H1 (cell line): ENCODE measurements at regions not wholly inside any gene's neighbourhood (a gene's known extent, or its start where the extent isn't known, plus 50 kb on each side); places are given as distances from the start of the nearest gene placed in this dataset.

ENCODE experiments used
- CTCF ChIA-PET: fragments of 300-600 bp; sonication (Branson Sonifier 250); formaldehyde crosslinking; loops from one replicate; lab custom pipeline; 2021; ENCODE audit not compliant: partially characterized antibody; lab: Charles Lee
- POLR2A ChIA-PET: fragments of 300-600 bp; sonication (Branson Sonifier 250); formaldehyde crosslinking; loops from one replicate; lab custom pipeline; 2021; ENCODE audit warnings: inconsistent platforms; ENCODE audit not compliant: partially characterized antibody; lab: Charles Lee
- DNase-seq, 2 experiments: peaks; one replicate each; pipeline versions ENCODE4 v3.0.0 to v3.0.0-alpha.2; 2010 to 2022; ENCODE audit warnings: low spot score in 2 of 2, low read depth in 1 of 2, mixed read lengths in 1 of 2
- FAIRE-seq: peaks from 2 replicates; lab custom pipeline; 2011; peaks lifted over from hg19 to GRCh38; lab: Jason Lieb, UNC
- H2AFZ ChIP-seq: 2 replicates; pipeline ENCODE4 v1.8.1; 2012; ENCODE audit warnings: low read length, inconsistent platforms
- H2AK5ac ChIP-seq: 2 replicates; pipeline ENCODE4 v1.6.1; 2013; ENCODE audit warnings: low read depth, low read length
- H2BK120ac ChIP-seq: replicated peaks from 2 replicates; pipeline ENCODE3; 2013; ENCODE audit warnings: low read depth, low read length, inconsistent platforms
- H2BK12ac ChIP-seq: 2 replicates; pipeline ENCODE4 v1.6.1; 2013; ENCODE audit warnings: low read depth, low read length
- H2BK15ac ChIP-seq: 2 replicates; pipeline ENCODE4 v1.6.1; 2013; ENCODE audit warnings: low read length
- H2BK20ac ChIP-seq: 2 replicates; pipeline ENCODE4 v1.6.1; 2013; ENCODE audit warnings: low read length
- H2BK5ac ChIP-seq: 2 replicates; pipeline ENCODE4 v1.6.1; 2013; ENCODE audit warnings: low read depth, low read length
- H3K14ac ChIP-seq: 2 replicates; pipeline ENCODE4 v1.6.1; 2013; ENCODE audit warnings: inconsistent platforms; ENCODE audit not compliant: insufficient read length
- H3K18ac ChIP-seq: 2 replicates; pipeline ENCODE4 v1.6.1; 2013; ENCODE audit warnings: low read length; ENCODE audit errors: extremely low read depth
- H3K23ac ChIP-seq: 2 replicates; pipeline ENCODE4 v1.6.1; 2013; ENCODE audit warnings: inconsistent platforms; ENCODE audit not compliant: insufficient read length
- H3K23me2 ChIP-seq: 2 replicates; pipeline ENCODE4 v1.6.1; 2013; ENCODE audit warnings: low read depth, low read length
- H3K27ac ChIP-seq: 2 replicates; pipeline ENCODE4 v1.6.1; 2011; ENCODE audit warnings: low read depth, low read length, inconsistent platforms
- H3K27me3 ChIP-seq, 4 experiments: replicated peaks in 1 of 4; 1 replicate in 1 of 4; 2 replicates in 3 of 4; pipeline versions ENCODE4 v1.6.1 to v1.8.1; 2011 to 2013; ENCODE audit warnings: low read length in 3 of 4, mild to moderate bottlenecking in 3 of 4, inconsistent platforms in 2 of 4, mixed read lengths in 2 of 4, moderate library complexity in 1 of 4; ENCODE audit not compliant: control insufficient read depth in 3 of 4, insufficient read depth in 3 of 4; ENCODE audit errors: extremely low read depth in 1 of 4
- H3K36me3 ChIP-seq, 4 experiments: 2 replicates each; pipeline versions ENCODE4 v1.6.1 to v1.8.1; 2011 to 2013; ENCODE audit warnings: mild to moderate bottlenecking in 4 of 4, low read length in 3 of 4, moderate library complexity in 2 of 4, control low read depth in 1 of 4, inconsistent platforms in 1 of 4; ENCODE audit not compliant: insufficient read depth in 4 of 4, control insufficient read depth in 2 of 4
- H3K4ac ChIP-seq: replicated peaks from 2 replicates; pipeline ENCODE3; 2013; ENCODE audit warnings: low read length, low read depth, mixed read lengths, inconsistent platforms; ENCODE audit not compliant: insufficient read length
- H3K4me1 ChIP-seq, 4 experiments: replicated peaks in 1 of 4; 1 replicate in 1 of 4; 2 replicates in 3 of 4; pipeline versions ENCODE4 v1.6.1 to v1.8.1; 2011 to 2013; ENCODE audit warnings: low read length in 3 of 4, inconsistent platforms in 2 of 4, mixed read lengths in 1 of 4; ENCODE audit not compliant: insufficient read depth in 4 of 4, control insufficient read depth in 3 of 4
- H3K4me2 ChIP-seq, 2 experiments: 2 replicates each; pipeline versions ENCODE4 v1.6.1 to v1.8.1; 2011 to 2013; ENCODE audit warnings: low read depth in 2 of 2, low read length in 2 of 2, control low read depth in 1 of 2, inconsistent platforms in 1 of 2, mild to moderate bottlenecking in 1 of 2; ENCODE audit not compliant: insufficient read depth in 1 of 2
- H3K4me3 ChIP-seq, 4 experiments: fragments of 200-600, 300-600 bp in 1 of 4; sonication (generic), shearing (Covaris generic), sonication (Bioruptor Twin) in 1 of 4; 2 replicates each; pipeline versions ENCODE4 v1.5.1 to v1.8.1; 2011 to 2016; ENCODE audit warnings: low read length in 4 of 4, low read depth in 3 of 4, control low read depth in 2 of 4, inconsistent platforms in 2 of 4, mild to moderate bottlenecking in 2 of 4, mixed read lengths in 1 of 4, moderate library complexity in 1 of 4; ENCODE audit not compliant: insufficient read depth in 2 of 4; ENCODE audit errors: extremely low read depth in 1 of 4
- H3K56ac ChIP-seq: replicated peaks from 2 replicates; pipeline ENCODE3; 2013; ENCODE audit warnings: low read depth, mild to moderate bottlenecking, mixed read lengths, low read length, inconsistent platforms; ENCODE audit not compliant: insufficient read length
- H3K79me1 ChIP-seq: 2 replicates; pipeline ENCODE4 v1.6.1; 2013; ENCODE audit warnings: low read depth, low read length, control low read depth
- H3K79me2 ChIP-seq, 2 experiments: 2 replicates each; pipeline versions ENCODE4 v1.6.1 to v1.8.1; 2012 to 2013; ENCODE audit warnings: low read length in 2 of 2, mild to moderate bottlenecking in 2 of 2, inconsistent platforms in 1 of 2; ENCODE audit not compliant: insufficient read depth in 2 of 2, control insufficient read depth in 1 of 2
- H3K9ac ChIP-seq, 4 experiments: replicated peaks in 1 of 4; 1 replicate in 1 of 4; 2 replicates in 3 of 4; pipeline versions ENCODE4 v1.6.1 to v1.8.1; 2011 to 2013; ENCODE audit warnings: low read depth in 3 of 4, low read length in 3 of 4, control low read depth in 2 of 4, mild to moderate bottlenecking in 2 of 4, moderate library complexity in 2 of 4, inconsistent platforms in 1 of 4; ENCODE audit errors: extremely low read depth in 1 of 4
- H3K9me3 ChIP-seq, 2 experiments: 2 replicates each; pipeline versions ENCODE4 v1.6.1 to v1.8.1; 2012 to 2013; ENCODE audit warnings: mild to moderate bottlenecking in 2 of 2, moderate library complexity in 2 of 2, control low read depth in 1 of 2, inconsistent platforms in 1 of 2, low read depth in 1 of 2, low read length in 1 of 2, mixed read lengths in 1 of 2; ENCODE audit not compliant: insufficient read depth in 2 of 2
- H4K20me1 ChIP-seq, 2 experiments: replicated peaks in 1 of 2; 2 replicates each; pipeline versions ENCODE3 to v1.8.1; 2011 to 2013; ENCODE audit warnings: inconsistent platforms in 2 of 2, low read length in 2 of 2, mild to moderate bottlenecking in 1 of 2; ENCODE audit not compliant: insufficient read depth in 2 of 2, control insufficient read depth in 1 of 2
- H4K5ac ChIP-seq: 2 replicates; pipeline ENCODE4 v1.6.1; 2013; ENCODE audit warnings: low read length, low read depth, mixed read lengths, inconsistent platforms; ENCODE audit not compliant: insufficient read length
- H4K8ac ChIP-seq: 2 replicates; pipeline ENCODE4 v1.8.0; 2013; ENCODE audit warnings: mild to moderate bottlenecking, moderate library complexity, low read length, inconsistent platforms; ENCODE audit not compliant: insufficient read depth; ENCODE audit errors: extremely low read depth
- H4K91ac ChIP-seq: replicated peaks from 2 replicates; pipeline ENCODE3; 2013; ENCODE audit warnings: low read length, mixed read lengths, inconsistent platforms; ENCODE audit not compliant: insufficient read length
- BACH1 ChIP-seq: IDR thresholded peaks from 2 replicates; pipeline ENCODE4 v1.6.1; 2012; ENCODE audit warnings: low read length, improper control_type of control experiment
- BRCA1 ChIP-seq: IDR thresholded peaks from 2 replicates; pipeline ENCODE4 v1.6.1; 2012; ENCODE audit warnings: low read depth, low read length, improper control_type of control experiment
- CEBPB ChIP-seq: IDR thresholded peaks from 2 replicates; pipeline ENCODE4 v1.6.1; 2012; ENCODE audit warnings: low read depth, low read length
- CHD2 ChIP-seq: IDR thresholded peaks from 2 replicates; pipeline ENCODE4 v1.6.1; 2012; ENCODE audit warnings: low read length, improper control_type of control experiment
- CREB1 ChIP-seq: IDR thresholded peaks from 2 replicates; pipeline ENCODE4 v1.6.1; 2012; ENCODE audit warnings: inconsistent platforms
- EGR1 ChIP-seq: IDR thresholded peaks from 2 replicates; pipeline ENCODE4 v1.6.1; 2011; ENCODE audit warnings: low read depth, low read length, borderline replicate concordance
- EZH2 ChIP-seq: fragments of 200-600 bp; sonication (generic); IDR thresholded peaks from 2 replicates; pipeline ENCODE4 v1.7.1; 2012; ENCODE audit warnings: low read depth, mild to moderate bottlenecking, moderate library complexity, low read length, inconsistent platforms; ENCODE audit not compliant: severe bottlenecking
- GABPA ChIP-seq: IDR thresholded peaks from 2 replicates; pipeline ENCODE4 v1.6.1; 2011; ENCODE audit warnings: mild to moderate bottlenecking, low read length, moderate library complexity, borderline replicate concordance; ENCODE audit not compliant: insufficient read depth
- HDAC6 ChIP-seq: IDR thresholded peaks from one replicate; pipeline ENCODE4 v1.7.1; 2012; ENCODE audit warnings: low read depth, mild to moderate bottlenecking, inconsistent platforms, low read length, moderate library complexity
- KDM5A ChIP-seq: fragments of 200-600 bp; IDR thresholded peaks from 2 replicates; pipeline ENCODE4 v1.7.1; 2012; ENCODE audit warnings: mild to moderate bottlenecking, low read length, inconsistent platforms, mixed read lengths
- NANOG ChIP-seq: IDR thresholded peaks from 2 replicates; pipeline ENCODE4 v1.6.1; 2011; ENCODE audit warnings: low read length, low read depth, mild to moderate bottlenecking, inconsistent platforms; ENCODE audit not compliant: insufficient read depth, poor library complexity, severe bottlenecking
- PHF8 ChIP-seq: fragments of 200-600 bp; sonication (generic); conservative IDR thresholded peaks from 2 replicates; pipeline ENCODE4 v1.7.1; 2012; ENCODE audit warnings: low read depth, mild to moderate bottlenecking, inconsistent platforms, low read length, moderate library complexity
- RAD21 ChIP-seq, 2 experiments: IDR thresholded peaks in 1 of 2; conservative IDR thresholded peaks in 1 of 2; 2 replicates each; pipeline ENCODE4 v1.6.1; 2011; ENCODE audit warnings: low read depth in 2 of 2, low read length in 2 of 2, improper control_type of control experiment in 1 of 2, inconsistent platforms in 1 of 2, mild to moderate bottlenecking in 1 of 2, moderate library complexity in 1 of 2
- RBBP5 ChIP-seq: IDR thresholded peaks from 2 replicates; pipeline ENCODE4 v1.7.1; 2012; ENCODE audit warnings: low read depth, mild to moderate bottlenecking, inconsistent platforms, low read length, moderate library complexity, borderline replicate concordance
- SIRT6 ChIP-seq: IDR thresholded peaks from one replicate; pipeline ENCODE4 v1.7.1; 2012; ENCODE audit warnings: low read length, inconsistent platforms
- SP1 ChIP-seq: IDR thresholded peaks from 2 replicates; pipeline ENCODE4 v1.6.1; 2011; ENCODE audit warnings: low read depth, low read length
- SP2 ChIP-seq: IDR thresholded peaks from 2 replicates; pipeline ENCODE4 v1.6.1; 2012; ENCODE audit warnings: mild to moderate bottlenecking, low read length, inconsistent platforms
- WGBS, 2 experiments: shearing (Covaris generic) in 1 of 2; methylation state at CpG; one replicate each; pipeline versions ENCODE4 v1.1.6 to v1.1.7; 2013 to 2015; ENCODE audit warnings: low lambda C conversion rate in 2 of 2, mixed read lengths in 2 of 2, inconsistent platforms in 1 of 2, low coverage in 1 of 2, missing lambda C conversion rate in 1 of 2; ENCODE audit not compliant: insufficient replicate concordance in 2 of 2, insufficient coverage in 1 of 2, insufficient read length in 1 of 2; ENCODE audit errors: extremely low coverage in 1 of 2, missing lambda C conversion rate in 1 of 2; 5-methylcytosine and 5-hydroxymethylcytosine counted together

DNA sequence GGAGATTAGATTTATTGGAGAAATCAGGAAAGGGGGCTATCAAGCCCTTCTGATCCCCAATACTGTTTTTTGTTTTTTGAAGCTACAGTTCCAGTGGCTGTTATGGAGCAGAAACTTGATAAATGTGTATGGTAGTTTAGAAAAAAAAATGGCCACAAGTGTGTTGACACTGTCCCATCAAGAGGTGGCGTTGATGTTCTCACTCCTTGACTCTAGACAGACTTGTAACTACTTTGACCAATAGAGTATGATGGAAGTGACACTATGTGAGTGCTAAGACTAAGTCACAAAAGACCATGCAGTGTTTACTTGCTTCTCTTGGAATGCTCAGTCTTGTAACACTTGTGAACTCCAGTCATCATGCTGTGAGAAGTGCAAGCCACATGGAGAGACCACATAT, 356.7 kb downstream of the PDCD6IP start:
- Histone ChIP-seq H3K27me3 (no peaks in the 10 kb centered on the region), H4K91ac (no peak overlapping the region), H3K79me2 (no peaks in the 10 kb centered on the region), H3K79me1 (no peaks in the 10 kb centered on the region), H4K8ac (no peak overlapping the region), H3K23me2 (no peaks in the 10 kb centered on the region), H3K14ac (no peak overlapping the region), H3K4me1 (no peaks in the 10 kb centered on the region), H3K27ac (no peak overlapping the region), H3K4me3 (no peak overlapping the region), H3K4ac (no peak overlapping the region), H3K9me3 (no peaks in the 10 kb centered on the region; a peak in 1 of 4 replicates), H2BK20ac (no peak overlapping the region), H4K5ac (no peak overlapping the region), H4K20me1 (no peaks in the 10 kb centered on the region), H3K18ac (no peak overlapping the region), H2BK12ac (no peak overlapping the region), H2BK15ac (no peak overlapping the region), H2AFZ (no peak overlapping the region), H2BK5ac (no peak overlapping the region), H2BK120ac (no peak overlapping the region), H3K9ac (no peak overlapping the region), H3K4me2 (no peak overlapping the region), H3K56ac (no peak overlapping the region), H2AK5ac (no peak overlapping the region), H3K36me3 (no peaks in the 10 kb centered on the region), H3K23ac (no peak overlapping the region)
- ChIA-PET CTCF (no interaction called here), POLR2A (no interaction called here)
- no peak for DNase-seq
- FAIRE-seq = no peak
- WGBS, 2 experiments = 0% methylated on average over 1 of the region's 1 CpG; no CpG with 5 or more reads in 1 of the 2 experiments
- TF ChIP-seq RBBP5 (no peak), RAD21 (IDR thresholded peaks at IDR 0.05 in 1 of 2, conservative IDR thresholded peaks at IDR 0.05 in 1 of 2; ENCODE audit: low read depth in 2 of 2, low read length in 2 of 2) (no peak), CEBPB (no peak), BRCA1 (no peak), CREB1 (no peak), NANOG (no peak), CHD2 (no peak), BACH1 (no peak), SP2 (no peak), GABPA (no peak), SIRT6 (no peak), PHF8 (no peak), HDAC6 (no peak), EGR1 (no peak), EZH2 (no peak), KDM5A (no peak), SP1 (no peak)
